OCI-LY1 (cell line): ENCODE measurements at regions not wholly inside any gene's neighbourhood (a gene's known extent, or its start where the extent isn't known, plus 50 kb on each side); places are given as distances from the start of the nearest gene placed in this dataset.
A peak's percentile ranks its signal among the peaks of the same experiment; 100 is the strongest.

Experiments
- H2AFZ ChIP-seq: fragments of 200-600 bp; sonication (generic), shearing (Covaris generic); 2 replicates; pipeline ENCODE4 v1.6.0; 2014; ENCODE audit warnings: antibody characterized with exemption, mild to moderate bottlenecking, low read length
- H3F3A ChIP-seq: fragments of 200-600 bp; sonication (generic), shearing (Covaris generic); 2 replicates; pipeline ENCODE4 v1.6.0; 2014; ENCODE audit warnings: mild to moderate bottlenecking, antibody characterized with exemption, low read length, moderate library complexity; ENCODE audit not compliant: insufficient read depth
- H3K27ac ChIP-seq: fragments of 200-600 bp; sonication (generic); 2 replicates; pipeline ENCODE4 v1.5.1; 2014; ENCODE audit warnings: low read length, mixed run types, mild to moderate bottlenecking, low read depth; ENCODE audit not compliant: poor library complexity, severe bottlenecking
- H3K27me3 ChIP-seq: fragments of 200-600 bp; sonication (generic); 2 replicates; pipeline ENCODE4 v1.6.0; 2014; ENCODE audit warnings: antibody characterized with exemption, mild to moderate bottlenecking, low read length, moderate library complexity; ENCODE audit not compliant: insufficient read depth
- H3K36me3 ChIP-seq: fragments of 200-600 bp; sonication (generic); 2 replicates; pipeline ENCODE4 v1.6.1; 2014; ENCODE audit warnings: mild to moderate bottlenecking, antibody characterized with exemption, low read length, moderate library complexity, mixed read lengths; ENCODE audit not compliant: insufficient read depth
- H3K4me1 ChIP-seq: fragments of 200-600 bp; sonication (generic); 2 replicates; pipeline ENCODE4 v1.5.1; 2014; ENCODE audit warnings: mild to moderate bottlenecking, low read length, moderate library complexity; ENCODE audit not compliant: insufficient read depth, severe bottlenecking
- H3K4me2 ChIP-seq: fragments of 200-600 bp; sonication (generic), shearing (Covaris generic); 2 replicates; pipeline ENCODE4 v1.6.1; 2014; ENCODE audit warnings: low read length
- H3K4me3 ChIP-seq: fragments of 200-600 bp; sonication (generic); 2 replicates; pipeline ENCODE4 v1.5.1; 2014; ENCODE audit warnings: low read length, low read depth, mild to moderate bottlenecking, mixed read lengths; ENCODE audit not compliant: poor library complexity, severe bottlenecking
- H3K79me2 ChIP-seq: fragments of 200-600 bp; shearing (Covaris generic); 2 replicates; pipeline ENCODE4 v1.6.1; 2016; ENCODE audit warnings: mixed run types, low read length, mixed read lengths; ENCODE audit not compliant: insufficient read depth
- H3K9ac ChIP-seq: fragments of 200-600 bp; sonication (generic), shearing (Covaris generic); 2 replicates; pipeline ENCODE4 v1.6.1; 2014; ENCODE audit warnings: mild to moderate bottlenecking, low read length, mixed read lengths
- H3K9me2 ChIP-seq: fragments of 200-600 bp; sonication (generic), shearing (Covaris generic); 2 replicates; pipeline ENCODE4 v1.6.1; 2014; ENCODE audit warnings: low read depth, mild to moderate bottlenecking, low read length, mixed read lengths
- H3K9me3 ChIP-seq: fragments of 200-600 bp; shearing (Covaris generic); 2 replicates; pipeline ENCODE4 v1.6.1; 2014; ENCODE audit warnings: low read length, mixed read lengths
- H4K20me1 ChIP-seq: fragments of 200-600 bp; sonication (generic), shearing (Covaris generic); 2 replicates; pipeline ENCODE4 v1.6.0; 2016; ENCODE audit warnings: mild to moderate bottlenecking, low read length; ENCODE audit not compliant: insufficient read depth
- CTCF ChIP-seq: fragments of 200-600 bp; sonication (generic), shearing (Covaris generic); IDR thresholded peaks from 2 replicates; pipeline ENCODE4 v1.5.1; 2017; ENCODE audit warnings: mild to moderate bottlenecking, antibody characterized with exemption, low read length, moderate library complexity, mixed read lengths
- EZH2 ChIP-seq: fragments of 200-600 bp; sonication (generic), shearing (Covaris generic); IDR thresholded peaks from 2 replicates; pipeline ENCODE4 v1.8.0; 2017; ENCODE audit warnings: borderline replicate concordance, mixed run types, mild to moderate bottlenecking, antibody characterized with exemption, low read length, moderate library complexity, mixed read lengths

- Histone ChIP-seq H3K27me3 (no peaks in the 10 kb centered on the region), H3K9ac (no peak overlapping the region), H3K9me2 (no peaks in the 10 kb centered on the region), H3K27ac (no peak overlapping the region), H3F3A (no peaks in the 10 kb centered on the region), H3K4me2 (no peak overlapping the region), H3K4me3 (no peak overlapping the region), H3K36me3 (no peaks in the 10 kb centered on the region), H2AFZ (no peak overlapping the region), H3K79me2 (no peaks in the 10 kb centered on the region), H4K20me1 (no peaks in the 10 kb centered on the region), H3K4me1 (peaks cover 11% of the 10 kb centered on the region), H3K9me3 (no peaks in the 10 kb centered on the region)
- no peak for TF ChIP-seq EZH2
- TF ChIP-seq CTCF = no peak
These were observed 577.0 kb downstream of the CDH11 start for GRCh38 chr16:64544859-64545258.

- Histone ChIP-seq H3K27me3 (no peaks in the 10 kb centered on the region), H3K9me2 (no peaks in the 10 kb centered on the region), H3K79me2 (no peaks in the 10 kb centered on the region), H3F3A (no peaks in the 10 kb centered on the region), H4K20me1 (no peaks in the 10 kb centered on the region), H3K27ac (no peak overlapping the region), H3K4me3 (no peak overlapping the region), H3K4me2 (peak overlapping the region; percentile 28; the same call in 1 of the 2 replicates), H3K9me3 (no peaks in the 10 kb centered on the region), H3K4me1 (peaks cover 11% of the 10 kb centered on the region), H2AFZ (no peak overlapping the region), H3K9ac (no peak overlapping the region), H3K36me3 (no peaks in the 10 kb centered on the region)
- TF ChIP-seq EZH2 (no peak), CTCF (no peak)
These were observed 578.4 kb downstream of the CDH11 start for GRCh38 chr16:64543441-64543840.

GRCh38 chr16:64543031-64543430, 578.8 kb downstream of the CDH11 start:
- no peaks in the 10 kb centered on the region for H4K20me1 ChIP-seq
- no peaks in the 10 kb centered on the region for H3F3A ChIP-seq
- 0 out of 2 replicates have a peak overlapping the region, but pooled peaks have one; percentile 28 for H3K4me2 ChIP-seq

More at GRCh38 chr16:64543031-64543430, 578.8 kb downstream of the CDH11 start:
- Histone ChIP-seq H3K4me1 (peaks cover 11% of the 10 kb centered on the region), H3K9ac (no peak overlapping the region), H3K9me2 (no peaks in the 10 kb centered on the region), H3K27ac (no peak overlapping the region), H2AFZ (no peak overlapping the region), H3K9me3 (no peaks in the 10 kb centered on the region), H3K36me3 (no peaks in the 10 kb centered on the region), H3K79me2 (no peaks in the 10 kb centered on the region), H3K4me3 (no peak overlapping the region), H3K27me3 (no peaks in the 10 kb centered on the region)
- TF ChIP-seq EZH2 (no peak), CTCF (no peak)
